ENCODE measurements at regions not wholly inside any gene's neighbourhood (a gene's known extent, or its start where the extent isn't known, plus 50 kb on each side); places are given as distances from the start of the nearest gene placed in this dataset.
"Not testable (repeated sequence)": the region's sequence is repeated elsewhere in the genome, so short reads cannot be mapped to it uniquely, and the experiment has no call there.

GRCh38 chr1:100810360-100810759, 84.3 kb downstream of the EXTL2 start:
- H3K9me3 ChIP-seq (ENCODE audit: insufficient read depth, low read depth) = no peaks in the 10 kb centered on the region
- BruUV-seq (replicated peaks) = no TSS peak
- H3K27me3 ChIP-seq (ENCODE audit: insufficient read depth, low read depth) = no peaks in the 10 kb centered on the region
- H3K79me2 ChIP-seq (ENCODE audit: low read depth) = no peaks in the 10 kb centered on the region
- H3K27ac ChIP-seq = no peak overlapping the region
- intact Hi-C loops (cut with micrococcal nuclease; ENCODE audit: unreplicated experiment) = no loop called here
- no peaks in the 10 kb centered on the region for H3K36me3 ChIP-seq (ENCODE audit: low read depth)
- no peaks in the 10 kb centered on the region for H3F3A ChIP-seq (ENCODE audit: insufficient read depth, low read depth)
- H2AFZ ChIP-seq = no peak overlapping the region
- POLR2A ChIA-PET (ENCODE audit: unreplicated experiment) = no interaction called here
- no peaks in the 10 kb centered on the region for H3K9me2 ChIP-seq (ENCODE audit: insufficient read depth)
- H4K20me1 ChIP-seq (ENCODE audit: insufficient read depth) = no peaks in the 10 kb centered on the region
- H3K4me2 ChIP-seq = no peak overlapping the region
- CTCF ChIA-PET = no interaction called here
- H3K4me3 ChIP-seq = no peak overlapping the region
- TF ChIP-seq CTCF (conservative IDR thresholded peaks at IDR 0.05) = no peak
- TF ChIP-seq EZH2 (IDR thresholded peaks at IDR 0.05; ENCODE audit: low read depth) = no peak
- H3K4me1 ChIP-seq (replicated peaks; ENCODE audit: insufficient read depth) = no peaks in the 10 kb centered on the region
- no peak for DNase-seq

GRCh38 chr1:100811808-100812207, 82.8 kb downstream of the EXTL2 start:
- Histone ChIP-seq H3K36me3 (ENCODE audit: low read depth) (no peaks in the 10 kb centered on the region), H3K4me1 (replicated peaks; ENCODE audit: insufficient read depth) (no peaks in the 10 kb centered on the region), H3K4me3 (no peak overlapping the region), H3K4me2 (no peak overlapping the region), H3K9me3 (ENCODE audit: insufficient read depth, low read depth) (no peaks in the 10 kb centered on the region; the same call in 1 of the 2 replicates), H3K79me2 (ENCODE audit: low read depth) (no peaks in the 10 kb centered on the region), H3K9me2 (ENCODE audit: insufficient read depth) (no peaks in the 10 kb centered on the region), H3K27me3 (ENCODE audit: insufficient read depth, low read depth) (no peaks in the 10 kb centered on the region), H3F3A (ENCODE audit: insufficient read depth, low read depth) (no peaks in the 10 kb centered on the region), H4K20me1 (ENCODE audit: insufficient read depth) (no peaks in the 10 kb centered on the region), H3K27ac (no peak overlapping the region), H2AFZ (no peak overlapping the region)
- intact Hi-C loops (cut with micrococcal nuclease; ENCODE audit: unreplicated experiment) = no loop called here
- CTCF ChIA-PET = no interaction called here
- POLR2A ChIA-PET (ENCODE audit: unreplicated experiment) = no interaction called here
- no peak for TF ChIP-seq CTCF (conservative IDR thresholded peaks at IDR 0.05)
- no peak for TF ChIP-seq EZH2 (IDR thresholded peaks at IDR 0.05; ENCODE audit: low read depth)
- no peak for DNase-seq
- BruUV-seq (replicated peaks) = no TSS peak

- CTCF ChIA-PET; H3K9me2 ChIP-seq (ENCODE audit: insufficient read depth); H3K27me3 ChIP-seq (ENCODE audit: insufficient read depth, low read depth); intact Hi-C loops (cut with micrococcal nuclease; ENCODE audit: unreplicated experiment); H3K27ac ChIP-seq; H4K20me1 ChIP-seq (ENCODE audit: insufficient read depth); H3K9me3 ChIP-seq (ENCODE audit: insufficient read depth, low read depth); DNase-seq; H3K36me3 ChIP-seq (ENCODE audit: low read depth); H3K4me1 ChIP-seq (replicated peaks; ENCODE audit: insufficient read depth); BruUV-seq (replicated peaks); H3K4me2 ChIP-seq; H3K4me3 ChIP-seq; H3K79me2 ChIP-seq (ENCODE audit: low read depth); H3F3A ChIP-seq (ENCODE audit: insufficient read depth, low read depth); H2AFZ ChIP-seq: not testable (repeated sequence)
- POLR2A ChIA-PET (ENCODE audit: unreplicated experiment) = interaction anchor here (0.7 kb wide), 1 partner anchor 78 kb away, joined by 3 read pairs; no protein-coding TSS in a partner anchor
Measured at GRCh38 chr1:100814938-100815337, 79.7 kb downstream of the EXTL2 start.

- no peaks in the 10 kb centered on the region for H4K20me1 ChIP-seq (ENCODE audit: insufficient read depth)
- H3K4me3 ChIP-seq = no peak overlapping the region
- no peaks in the 10 kb centered on the region for H3K27me3 ChIP-seq (ENCODE audit: insufficient read depth, low read depth)
- H3K79me2 ChIP-seq (ENCODE audit: low read depth) = no peaks in the 10 kb centered on the region
- BruUV-seq (replicated peaks) = no TSS peak
- H3K9me2 ChIP-seq (ENCODE audit: insufficient read depth) = no peaks in the 10 kb centered on the region
- no peak overlapping the region for H2AFZ ChIP-seq
- ChIA-PET POLR2A (ENCODE audit: unreplicated experiment) (no interaction called here), CTCF (no interaction called here)
- H3K9me3 ChIP-seq (ENCODE audit: insufficient read depth, low read depth) = no peaks in the 10 kb centered on the region; the same call in 1 of the 2 replicates
- no peak for DNase-seq
- intact Hi-C loops (cut with micrococcal nuclease; ENCODE audit: unreplicated experiment) = no loop called here
- H3K4me1 ChIP-seq (replicated peaks; ENCODE audit: insufficient read depth) = no peaks in the 10 kb centered on the region
- no peaks in the 10 kb centered on the region for H3F3A ChIP-seq (ENCODE audit: insufficient read depth, low read depth)
- no peak overlapping the region for H3K27ac ChIP-seq
- H3K36me3 ChIP-seq (ENCODE audit: low read depth) = no peaks in the 10 kb centered on the region
- H3K4me2 ChIP-seq = no peak overlapping the region
- no peak for TF ChIP-seq EZH2 (IDR thresholded peaks at IDR 0.05; ENCODE audit: low read depth)
- no peak for TF ChIP-seq CTCF (conservative IDR thresholded peaks at IDR 0.05)
Measured at GRCh38 chr1:100816049-100816448, 78.6 kb downstream of the EXTL2 start.

GRCh38 chr1:100820195-100820594, 74.4 kb downstream of the EXTL2 start:
- H3K27ac ChIP-seq; H3K4me1 ChIP-seq (replicated peaks; ENCODE audit: insufficient read depth); H3K27me3 ChIP-seq (ENCODE audit: insufficient read depth, low read depth); H3K36me3 ChIP-seq (ENCODE audit: low read depth); intact Hi-C loops (cut with micrococcal nuclease; ENCODE audit: unreplicated experiment); H3F3A ChIP-seq (ENCODE audit: insufficient read depth, low read depth); H3K4me2 ChIP-seq; H2AFZ ChIP-seq; H3K9me3 ChIP-seq (ENCODE audit: insufficient read depth, low read depth); H4K20me1 ChIP-seq (ENCODE audit: insufficient read depth); H3K4me3 ChIP-seq; DNase-seq; H3K9me2 ChIP-seq (ENCODE audit: insufficient read depth); H3K79me2 ChIP-seq (ENCODE audit: low read depth); POLR2A ChIA-PET (ENCODE audit: unreplicated experiment); CTCF ChIA-PET; BruUV-seq (replicated peaks): not testable (repeated sequence)
